ENCODE measurements at regions not wholly inside any gene's neighbourhood (a gene's known extent, or its start where the extent isn't known, plus 50 kb on each side); places are given as distances from the start of the nearest gene placed in this dataset.

DNA sequence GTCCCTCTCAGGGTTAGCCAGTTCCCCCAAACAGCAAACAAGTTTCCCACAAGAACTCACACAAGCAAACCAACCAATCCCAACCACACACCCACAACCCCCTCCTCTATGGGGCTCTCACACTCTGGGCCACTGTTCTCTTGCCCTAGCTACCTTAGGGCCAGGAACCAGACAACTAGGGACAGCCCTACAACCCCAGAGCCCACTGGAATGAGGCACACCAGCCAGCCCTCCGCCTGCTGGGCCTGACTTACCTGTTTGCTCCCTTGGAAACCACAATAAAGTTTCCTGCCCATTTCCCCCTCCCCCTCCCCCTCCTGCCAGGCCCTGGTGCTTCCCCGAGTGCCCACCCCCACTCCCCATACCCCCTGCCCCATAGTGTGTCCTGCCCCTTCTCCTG, 132.6 kb downstream of the WDR11 start:
- no peak for DNase-seq (ENCODE audit: low spot score)

- DNase-seq (ENCODE audit: low spot score), result no peak
These were observed 133.1 kb downstream of the WDR11 start for GRCh38 chr10:120984221-120984620.

GRCh38 chr10:120987359-120987758, 136.2 kb downstream of the WDR11 start:
- no peak for DNase-seq (ENCODE audit: low spot score)

DNA sequence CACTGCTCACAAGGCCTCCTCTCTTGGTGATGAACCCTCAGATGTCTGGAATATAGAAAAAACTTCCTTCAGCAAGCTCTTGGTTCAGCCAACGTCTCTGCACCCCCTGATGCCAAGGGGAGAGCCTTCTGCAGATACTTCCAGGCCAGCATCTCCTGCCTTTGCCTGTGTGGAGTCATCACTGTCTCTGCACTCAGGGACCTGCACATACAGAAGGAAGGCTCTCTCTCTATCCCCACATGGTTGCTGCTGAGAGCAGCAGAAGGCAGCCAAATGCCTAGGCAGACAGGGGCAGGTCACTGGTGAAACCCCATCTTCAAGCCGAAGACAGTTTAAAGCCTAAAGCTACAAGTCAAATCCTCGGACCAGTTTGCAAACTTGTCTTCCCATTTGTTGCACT, 137.6 kb downstream of the WDR11 start:
- no peak for DNase-seq (ENCODE audit: low spot score)

DNA sequence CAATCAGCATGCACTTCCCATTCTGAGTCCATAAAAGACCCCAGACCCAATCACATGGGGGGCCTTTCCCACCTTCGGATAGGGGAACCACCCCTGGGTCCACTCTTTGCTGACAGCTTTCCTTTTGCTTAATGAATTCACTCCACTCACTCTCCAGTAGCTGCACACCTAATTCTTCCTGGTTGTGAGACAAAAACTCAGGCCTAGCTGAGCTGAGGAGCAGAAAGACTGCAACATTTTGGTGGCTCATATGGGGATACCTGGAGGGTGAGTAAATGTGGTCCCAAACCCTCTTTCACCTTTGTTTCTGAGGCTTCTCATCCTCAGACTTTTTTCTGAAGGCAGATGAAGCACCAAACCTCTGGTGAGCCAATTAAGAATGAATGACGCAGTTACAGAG, 138.1 kb downstream of the WDR11 start:
- DNase-seq (ENCODE audit: low spot score), result no peak

GRCh38 chr10:120989996-120990598, 138.9 kb downstream of the WDR11 start:
- no peak for DNase-seq (ENCODE audit: low spot score)

DNA sequence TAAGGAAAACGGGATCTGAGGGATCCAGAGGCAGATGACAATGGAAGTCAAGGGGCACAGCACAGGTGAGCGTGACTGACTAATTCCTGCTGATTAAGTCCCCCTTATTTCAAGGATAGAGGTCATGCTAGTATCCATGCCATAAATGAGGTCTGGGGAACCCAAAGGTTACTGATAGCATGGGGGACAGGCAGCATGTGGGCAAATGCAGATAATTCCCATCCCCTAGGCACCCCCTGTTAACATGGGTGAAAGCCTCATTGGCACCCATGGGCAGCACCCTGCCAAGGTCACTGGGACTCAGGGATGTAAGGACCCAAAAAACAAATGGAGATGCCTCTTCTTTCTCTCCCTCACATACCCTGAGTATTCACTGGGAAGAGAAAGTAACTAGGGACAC, 139.7 kb downstream of the WDR11 start:
- no peak for DNase-seq (ENCODE audit: low spot score)

- no peak for DNase-seq (ENCODE audit: low spot score)
These were observed 141.9 kb downstream of the WDR11 start for GRCh38 chr10:120993089-120993488.

- no peak for DNase-seq (ENCODE audit: low spot score)
These were observed 144.6 kb downstream of the WDR11 start for GRCh38 chr10:120995768-120996167.

GRCh38 chr10:120996456-120997034, 145.4 kb downstream of the WDR11 start:
- no peak for DNase-seq (ENCODE audit: low spot score)

GRCh38 chr10:120997313-120997712, 146.2 kb downstream of the WDR11 start:
- no peak for DNase-seq (ENCODE audit: low spot score)

- DNase-seq (ENCODE audit: low spot score), result no peak
These were observed 146.6 kb downstream of the WDR11 start for GRCh38 chr10:120997756-120998155.

GRCh38 chr10:120998251-120998650, 147.1 kb downstream of the WDR11 start:
- DNase-seq (ENCODE audit: low spot score), result no peak

DNA sequence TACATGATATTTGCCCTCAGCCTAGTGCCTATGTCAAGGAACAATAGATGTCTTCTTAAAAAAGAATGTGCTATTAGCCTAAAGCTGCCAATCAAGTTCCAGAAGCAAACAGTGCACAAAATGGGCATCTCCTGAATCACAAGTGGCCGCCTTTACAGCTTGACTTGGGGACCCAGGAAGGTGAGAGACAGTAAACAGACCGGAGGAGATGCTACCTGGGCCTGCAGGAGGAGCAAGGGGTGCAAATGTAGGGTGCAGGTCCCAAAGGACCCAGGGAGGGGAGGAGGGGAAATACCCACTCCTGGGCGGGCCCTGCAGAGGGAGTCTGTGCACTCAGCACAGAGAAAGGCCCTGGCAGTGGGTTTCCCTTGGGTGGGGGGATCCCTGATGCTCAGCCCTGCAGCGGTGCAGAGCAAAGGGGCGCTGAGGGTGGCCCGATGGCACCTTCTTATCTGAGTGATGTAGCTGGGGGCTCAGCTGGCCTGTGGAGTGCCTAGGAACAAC, 147.7 kb downstream of the WDR11 start:
- no peak for DNase-seq (ENCODE audit: low spot score)

- DNase-seq (ENCODE audit: low spot score), result no peak
These were observed 148.7 kb downstream of the WDR11 start for GRCh38 chr10:120999868-121000267.

- DNase-seq (ENCODE audit: low spot score), result no peak
These were observed 151.5 kb downstream of the WDR11 start for GRCh38 chr10:121002586-121003205.

- no peak for DNase-seq (ENCODE audit: low spot score)
These were observed 154.9 kb downstream of the WDR11 start for GRCh38 chr10:121005948-121006587.

DNA sequence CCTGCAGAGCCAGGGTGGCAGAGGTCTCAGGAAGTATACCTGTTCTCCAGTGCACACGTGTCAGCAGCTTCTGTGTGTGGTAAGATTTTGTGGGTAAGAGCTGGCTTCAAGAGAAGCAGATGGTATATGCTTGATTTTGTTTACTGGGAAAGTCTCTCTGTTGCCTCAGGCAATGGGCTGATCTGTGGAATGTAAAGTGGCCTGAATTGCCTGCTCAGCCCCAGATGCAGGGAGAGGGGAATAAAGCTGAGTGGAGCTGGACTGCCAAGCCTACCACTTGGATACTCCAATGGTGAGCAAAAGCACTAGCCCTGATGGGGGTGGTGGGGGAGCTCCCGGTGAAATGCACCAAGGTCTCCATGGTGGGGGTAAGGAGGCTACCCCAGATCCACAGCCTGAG, 156.1 kb downstream of the WDR11 start:
- DNase-seq (ENCODE audit: low spot score), result no peak

DNA sequence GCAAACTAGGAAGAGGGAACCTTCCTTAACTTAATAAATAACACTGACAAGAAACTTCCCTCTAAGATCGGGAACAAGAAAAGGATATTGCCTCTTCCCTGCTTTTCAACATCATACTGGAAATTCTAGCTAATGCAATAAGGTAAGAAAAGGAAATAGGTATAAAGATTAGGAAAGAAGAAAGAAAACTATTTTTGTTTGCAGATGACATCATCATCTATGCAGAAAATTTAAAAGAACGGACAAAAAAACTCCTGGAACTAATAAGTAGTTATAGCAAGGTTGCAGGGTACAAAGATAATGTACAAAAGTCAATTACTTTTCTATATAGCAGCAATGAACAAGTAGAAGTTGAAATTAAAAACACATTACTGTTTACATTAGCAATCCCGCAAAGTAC, 164.8 kb downstream of the WDR11 start:
- DNase-seq (ENCODE audit: low spot score), result no peak

DNA sequence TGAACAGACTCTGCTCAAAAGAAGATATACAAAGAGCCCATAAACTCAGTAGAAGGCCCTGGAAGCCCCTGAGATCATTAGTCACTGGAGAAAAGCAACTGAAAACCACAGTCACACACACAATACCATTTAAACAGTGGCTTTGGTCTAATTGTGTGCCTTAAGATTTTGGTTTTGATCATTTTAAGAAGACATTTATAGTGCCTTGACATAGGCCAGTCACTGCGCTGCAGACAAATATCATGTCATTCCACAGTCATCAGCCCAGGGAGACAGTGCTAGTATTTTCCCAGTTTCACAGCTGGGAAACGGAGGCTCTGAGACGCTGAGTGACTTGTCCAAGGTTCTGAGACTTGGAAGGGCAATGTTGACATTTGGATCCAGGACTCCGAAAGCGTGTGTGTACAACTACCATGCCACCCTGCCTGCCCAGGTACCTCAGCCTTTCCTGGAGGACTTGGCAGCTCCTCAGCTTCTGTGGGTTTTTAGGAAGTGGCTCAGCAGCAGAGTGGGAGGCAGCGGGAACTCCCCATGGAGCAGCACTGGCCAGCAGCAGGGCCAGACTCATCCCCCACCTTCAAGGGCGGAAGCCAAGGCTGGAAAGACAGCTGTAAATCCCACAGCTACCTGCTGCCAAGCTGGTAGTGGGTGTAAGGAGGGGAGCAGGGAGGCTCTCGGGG, 173.9 kb downstream of the WDR11 start:
- DNase-seq (ENCODE audit: low spot score), result no peak

DNA sequence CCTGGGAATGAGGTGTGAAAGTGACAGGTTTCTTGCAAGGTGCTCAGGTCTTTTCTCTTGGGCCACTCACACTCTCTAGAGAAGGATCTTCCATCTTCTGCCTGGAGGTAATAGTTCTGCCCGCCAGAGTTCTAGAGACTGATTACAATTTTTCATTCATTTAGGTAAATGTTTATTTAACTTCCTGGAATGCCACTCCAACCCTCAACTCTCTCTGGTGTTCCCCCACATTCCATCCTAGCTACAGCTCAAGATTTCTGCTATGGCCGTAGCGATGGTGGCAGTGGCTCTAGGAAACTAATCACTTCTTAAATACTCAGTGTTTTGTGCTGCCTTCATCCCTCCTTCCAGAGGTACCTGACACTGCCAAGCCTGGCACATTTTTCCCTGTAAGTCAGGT, 174.6 kb downstream of the WDR11 start:
- DNase-seq (ENCODE audit: low spot score), result no peak

DNA sequence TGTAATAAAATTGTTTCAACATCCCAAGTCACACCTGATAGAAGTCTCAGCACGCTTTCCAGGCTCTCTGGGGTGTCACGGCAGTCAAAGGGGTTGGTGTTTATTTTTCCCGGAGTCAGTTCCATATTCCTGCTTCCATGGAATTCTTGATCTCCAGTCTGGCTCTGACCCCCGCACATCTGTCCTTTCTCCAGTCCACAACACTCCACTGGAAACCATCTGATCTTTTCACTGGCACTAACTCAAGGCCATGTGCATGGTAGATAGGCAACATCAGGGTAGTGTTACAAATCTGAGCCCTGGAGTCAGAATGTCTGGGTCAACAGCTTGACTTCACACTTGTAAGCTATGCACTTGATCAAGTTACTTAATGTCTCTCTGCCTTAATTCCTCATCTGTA, 176.2 kb downstream of the WDR11 start:
- DNase-seq (ENCODE audit: low spot score), result no peak

- DNase-seq (ENCODE audit: low spot score), result peak; percentile 5
These were observed 181.3 kb downstream of the WDR11 start for GRCh38 chr10:121032460-121032859.

Data from germinal center (tissue), 1 donor.